ENCODE measurements at regions not wholly inside any gene's neighbourhood (a gene's known extent, or its start where the extent isn't known, plus 50 kb on each side); places are given as distances from the start of the nearest gene placed in this dataset.

DNA sequence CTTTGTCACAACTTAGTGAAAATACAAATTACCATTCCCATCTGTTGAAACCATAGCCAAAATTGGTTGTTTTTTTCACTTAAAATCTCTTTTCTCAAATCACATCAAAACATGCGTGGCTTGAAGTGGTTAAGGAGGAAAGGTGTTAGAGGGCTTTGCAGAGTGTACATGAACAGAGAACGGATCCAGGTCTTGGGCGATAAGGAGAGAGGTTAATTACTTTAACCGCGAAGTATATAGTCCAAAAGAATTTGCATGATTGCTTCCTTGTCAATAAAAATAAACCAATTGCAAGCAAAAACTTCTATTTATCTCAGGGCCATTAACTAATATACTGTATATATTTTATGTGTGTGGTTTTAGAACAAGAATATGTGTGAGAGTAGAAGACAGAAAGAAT lies 813.9 kb upstream of the SORCS1 start:
- Histone ChIP-seq H3K4me1 (ENCODE audit: low read depth, poor library complexity, severe bottlenecking) (no peaks in the 10 kb centered on the region), H3K27ac (no peak overlapping the region), H3K4me3 (IDR thresholded peaks at IDR 0.05; ENCODE audit: insufficient read depth, low read depth, low read length) (no peak overlapping the region), H3K27me3 (ENCODE audit: insufficient read depth, low read depth) (no peaks in the 10 kb centered on the region), H4K20me1 (ENCODE audit: insufficient read depth) (no peaks in the 10 kb centered on the region), H3K4me2 (no peak overlapping the region), H3K9ac (no peak overlapping the region), H3K79me2 (ENCODE audit: insufficient read depth, low read depth) (no peaks in the 10 kb centered on the region), H3K36me3 (ENCODE audit: insufficient read depth) (no peaks in the 10 kb centered on the region), H2AFZ (ENCODE audit: low read depth) (no peak overlapping the region)
- TF ChIP-seq, protein P1, sequence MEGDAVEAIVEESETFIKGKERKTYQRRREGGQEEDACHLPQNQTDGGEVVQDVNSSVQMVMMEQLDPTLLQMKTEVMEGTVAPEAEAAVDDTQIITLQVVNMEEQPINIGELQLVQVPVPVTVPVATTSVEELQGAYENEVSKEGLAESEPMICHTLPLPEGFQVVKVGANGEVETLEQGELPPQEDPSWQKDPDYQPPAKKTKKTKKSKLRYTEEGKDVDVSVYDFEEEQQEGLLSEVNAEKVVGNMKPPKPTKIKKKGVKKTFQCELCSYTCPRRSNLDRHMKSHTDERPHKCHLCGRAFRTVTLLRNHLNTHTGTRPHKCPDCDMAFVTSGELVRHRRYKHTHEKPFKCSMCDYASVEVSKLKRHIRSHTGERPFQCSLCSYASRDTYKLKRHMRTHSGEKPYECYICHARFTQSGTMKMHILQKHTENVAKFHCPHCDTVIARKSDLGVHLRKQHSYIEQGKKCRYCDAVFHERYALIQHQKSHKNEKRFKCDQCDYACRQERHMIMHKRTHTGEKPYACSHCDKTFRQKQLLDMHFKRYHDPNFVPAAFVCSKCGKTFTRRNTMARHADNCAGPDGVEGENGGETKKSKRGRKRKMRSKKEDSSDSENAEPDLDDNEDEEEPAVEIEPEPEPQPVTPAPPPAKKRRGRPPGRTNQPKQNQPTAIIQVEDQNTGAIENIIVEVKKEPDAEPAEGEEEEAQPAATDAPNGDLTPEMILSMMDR (conservative IDR thresholded peaks at IDR 0.05; ENCODE audit: low read depth, low read length), result no peak

DNA sequence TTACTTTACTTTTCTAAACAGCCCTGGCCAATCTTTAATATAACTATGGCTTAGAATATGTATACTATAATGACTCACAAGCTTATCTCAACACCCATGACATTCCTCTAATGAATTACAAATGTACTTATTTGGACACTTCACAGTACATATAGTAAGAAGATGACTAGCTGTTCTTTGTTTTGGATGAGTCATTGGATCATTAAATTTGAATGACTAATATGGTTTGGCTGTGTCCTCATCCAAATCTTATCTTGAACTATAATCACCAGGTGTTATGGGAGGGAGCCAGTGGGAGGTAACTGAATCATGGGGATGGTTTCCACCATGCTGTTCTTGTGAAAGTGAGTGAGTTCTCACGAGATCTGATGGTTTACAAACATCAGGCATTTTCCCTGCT lies 807.5 kb upstream of the SORCS1 start:
- TF ChIP-seq, protein P1 (conservative IDR thresholded peaks at IDR 0.05; ENCODE audit: low read depth, low read length), result no peak

DNA sequence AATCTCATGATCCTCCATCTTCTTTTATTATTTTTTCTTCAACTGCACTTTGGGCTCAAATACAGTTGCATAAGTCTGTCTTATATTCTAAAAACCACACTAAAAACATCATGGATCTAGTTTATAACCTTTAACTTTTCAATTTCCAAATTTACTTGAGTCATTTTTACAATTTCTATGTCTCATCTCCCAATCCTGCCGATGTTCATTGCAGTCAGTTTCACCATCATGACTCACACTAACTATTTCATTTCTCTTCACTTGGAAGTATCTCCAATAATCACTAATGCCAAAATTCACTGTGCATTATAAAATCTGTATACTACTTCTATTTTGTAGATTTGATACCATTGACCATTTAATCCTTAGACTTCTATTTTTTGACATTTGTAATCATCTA lies 806.9 kb upstream of the SORCS1 start:
- Histone ChIP-seq H3K27me3 (ENCODE audit: insufficient read depth, low read depth) (no peaks in the 10 kb centered on the region), H3K4me2 (no peak overlapping the region), H3K79me2 (ENCODE audit: insufficient read depth, low read depth) (no peaks in the 10 kb centered on the region), H3K9ac (no peak overlapping the region), H4K20me1 (ENCODE audit: insufficient read depth) (no peaks in the 10 kb centered on the region), H2AFZ (ENCODE audit: low read depth) (no peak overlapping the region), H3K36me3 (ENCODE audit: insufficient read depth) (no peaks in the 10 kb centered on the region), H3K27ac (no peak overlapping the region), H3K4me1 (ENCODE audit: low read depth, poor library complexity, severe bottlenecking) (no peaks in the 10 kb centered on the region), H3K4me3 (IDR thresholded peaks at IDR 0.05; ENCODE audit: insufficient read depth, low read depth, low read length) (no peak overlapping the region)
- TF ChIP-seq, protein P1 (conservative IDR thresholded peaks at IDR 0.05; ENCODE audit: low read depth, low read length), result no peak

More for the DNA sequence above, 807.5 kb upstream of the SORCS1 start:
- Histone ChIP-seq H3K27me3 (ENCODE audit: insufficient read depth, low read depth) (no peaks in the 10 kb centered on the region), H3K79me2 (ENCODE audit: insufficient read depth, low read depth) (no peaks in the 10 kb centered on the region), H3K36me3 (ENCODE audit: insufficient read depth) (no peaks in the 10 kb centered on the region), H3K4me3 (IDR thresholded peaks at IDR 0.05; ENCODE audit: insufficient read depth, low read depth, low read length) (no peak overlapping the region), H3K9ac (no peak overlapping the region), H4K20me1 (ENCODE audit: insufficient read depth) (no peaks in the 10 kb centered on the region), H3K4me1 (ENCODE audit: low read depth, poor library complexity, severe bottlenecking) (no peaks in the 10 kb centered on the region), H3K27ac (no peak overlapping the region), H3K4me2 (no peak overlapping the region), H2AFZ (ENCODE audit: low read depth) (no peak overlapping the region)

DNA sequence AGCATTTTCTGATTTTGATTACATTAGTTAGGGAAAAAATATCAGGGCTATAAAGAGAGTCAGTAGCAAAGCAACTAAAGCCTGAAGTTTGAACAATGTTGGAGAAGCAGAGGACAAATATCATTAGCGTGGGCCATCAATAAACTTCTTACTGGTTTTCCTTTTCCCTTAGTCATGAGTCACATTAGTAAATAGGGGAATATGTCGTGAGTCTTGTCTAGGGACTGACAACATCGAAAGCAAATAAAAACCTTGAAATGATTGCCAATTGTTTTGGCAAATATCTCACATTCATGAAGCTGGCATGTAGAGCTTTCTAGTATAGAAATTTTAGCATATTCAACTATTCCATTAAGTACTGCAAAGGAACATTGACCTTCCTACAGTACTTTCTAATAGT lies 806.0 kb upstream of the SORCS1 start:
- no peaks in the 10 kb centered on the region for H3K27me3 ChIP-seq (ENCODE audit: insufficient read depth, low read depth)
- TF ChIP-seq, protein P1 (conservative IDR thresholded peaks at IDR 0.05; ENCODE audit: low read depth, low read length), result no peak
- no peaks in the 10 kb centered on the region for H4K20me1 ChIP-seq (ENCODE audit: insufficient read depth)
- no peak overlapping the region for H3K27ac ChIP-seq
- H3K79me2 ChIP-seq (ENCODE audit: insufficient read depth, low read depth), result no peaks in the 10 kb centered on the region
- no peak overlapping the region for H2AFZ ChIP-seq (ENCODE audit: low read depth)
- H3K4me2 ChIP-seq, result no peak overlapping the region
- H3K4me3 ChIP-seq (IDR thresholded peaks at IDR 0.05; ENCODE audit: insufficient read depth, low read depth, low read length), result no peak overlapping the region
- H3K9ac ChIP-seq, result no peak overlapping the region
- H3K4me1 ChIP-seq (ENCODE audit: low read depth, poor library complexity, severe bottlenecking), result no peaks in the 10 kb centered on the region
- H3K36me3 ChIP-seq (ENCODE audit: insufficient read depth), result no peaks in the 10 kb centered on the region

Measured in KMS-11 (cell line).